GM12892 (cell line): ENCODE measurements at regions not wholly inside any gene's neighbourhood (a gene's known extent, or its start where the extent isn't known, plus 50 kb on each side); places are given as distances from the start of the nearest gene placed in this dataset.

Experiments
- POLR2A ChIP-seq: IDR thresholded peaks from 2 replicates; pipeline ENCODE4 v1.6.1; 2011; ENCODE audit warnings: low read depth, low read length, control low read depth
- POLR2AphosphoS5 ChIP-seq: IDR thresholded peaks from 2 replicates; pipeline ENCODE4 v1.6.1; 2011; ENCODE audit warnings: low read depth, low read length, control low read depth
- TAF1 ChIP-seq: IDR thresholded peaks from 2 replicates; pipeline ENCODE4 v1.6.1; 2011; ENCODE audit warnings: low read depth, mild to moderate bottlenecking, control low read depth, low read length, borderline replicate concordance

DNA sequence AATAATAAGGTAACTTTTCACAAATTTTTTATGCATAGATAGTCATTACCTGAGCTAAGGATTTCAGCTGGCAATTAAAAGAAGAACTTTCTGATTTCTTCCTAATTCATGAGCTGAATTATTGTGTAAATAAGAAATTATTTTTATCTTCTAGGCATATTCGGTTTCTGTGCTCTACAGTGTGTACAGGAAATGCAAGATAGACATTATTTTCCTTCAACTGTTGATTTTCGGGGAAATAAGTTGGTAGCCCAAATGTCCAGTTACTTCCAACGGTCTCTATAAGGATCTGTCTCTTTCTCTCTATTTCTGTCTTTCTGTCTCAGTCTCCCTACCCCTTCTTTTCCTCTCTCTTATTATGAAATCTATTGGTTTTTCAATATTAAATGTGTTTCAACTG is 137.3 kb upstream of the CLNK start:
- TF ChIP-seq POLR2A: no peak
- no peak for TF ChIP-seq POLR2AphosphoS5
- TF ChIP-seq TAF1: no peak
